ENCODE measurements at regions not wholly inside any gene's neighbourhood (a gene's known extent, or its start where the extent isn't known, plus 50 kb on each side); places are given as distances from the start of the nearest gene placed in this dataset.

DNA sequence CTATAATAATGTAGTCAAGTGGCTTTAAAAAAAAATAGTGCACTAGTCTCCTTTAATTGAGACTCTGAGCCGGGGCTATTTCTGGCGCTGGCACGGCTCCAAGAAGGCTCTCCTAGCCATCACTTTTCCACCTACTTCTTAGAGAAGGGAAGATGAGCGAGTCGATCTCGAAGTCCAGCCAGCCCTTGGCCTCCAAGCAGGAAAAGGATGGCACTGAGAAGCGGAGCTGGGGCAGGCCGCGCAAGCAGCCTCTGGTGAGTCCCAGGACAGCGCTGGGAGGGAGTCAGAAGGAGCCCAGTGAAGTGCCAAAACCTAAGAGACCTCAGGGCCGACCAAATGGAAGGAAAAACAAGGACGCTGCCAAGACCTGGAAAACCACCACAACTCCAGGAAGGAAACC, 531.9 kb downstream of the MAGEB5 start:
- H3K27me3 ChIP-seq (ENCODE audit: control insufficient read depth in 3 of 3, insufficient read depth in 3 of 3, low read length in 2 of 3): no peaks in the 10 kb centered on the region
- H3K36me3 ChIP-seq (ENCODE audit: control insufficient read depth in 4 of 4, insufficient read depth in 4 of 4, low read length in 4 of 4): no peaks in the 10 kb centered on the region
- ATAC-seq (ENCODE audit: insufficient read depth, low FRiP score) (no peak), DNase-seq (no peak)
- WGBS, 2 donors: 76 to 89% methylated on average over 12 of the region's 12 CpGs
- H3K4me3 ChIP-seq: no peak overlapping the region
- TF ChIP-seq, protein P1, sequence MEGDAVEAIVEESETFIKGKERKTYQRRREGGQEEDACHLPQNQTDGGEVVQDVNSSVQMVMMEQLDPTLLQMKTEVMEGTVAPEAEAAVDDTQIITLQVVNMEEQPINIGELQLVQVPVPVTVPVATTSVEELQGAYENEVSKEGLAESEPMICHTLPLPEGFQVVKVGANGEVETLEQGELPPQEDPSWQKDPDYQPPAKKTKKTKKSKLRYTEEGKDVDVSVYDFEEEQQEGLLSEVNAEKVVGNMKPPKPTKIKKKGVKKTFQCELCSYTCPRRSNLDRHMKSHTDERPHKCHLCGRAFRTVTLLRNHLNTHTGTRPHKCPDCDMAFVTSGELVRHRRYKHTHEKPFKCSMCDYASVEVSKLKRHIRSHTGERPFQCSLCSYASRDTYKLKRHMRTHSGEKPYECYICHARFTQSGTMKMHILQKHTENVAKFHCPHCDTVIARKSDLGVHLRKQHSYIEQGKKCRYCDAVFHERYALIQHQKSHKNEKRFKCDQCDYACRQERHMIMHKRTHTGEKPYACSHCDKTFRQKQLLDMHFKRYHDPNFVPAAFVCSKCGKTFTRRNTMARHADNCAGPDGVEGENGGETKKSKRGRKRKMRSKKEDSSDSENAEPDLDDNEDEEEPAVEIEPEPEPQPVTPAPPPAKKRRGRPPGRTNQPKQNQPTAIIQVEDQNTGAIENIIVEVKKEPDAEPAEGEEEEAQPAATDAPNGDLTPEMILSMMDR (IDR thresholded peaks at IDR 0.05; ENCODE audit: control extremely low read depth, extremely low read depth): no peak
- no peaks in the 10 kb centered on the region for H3K4me1 ChIP-seq (ENCODE audit: control insufficient read depth in 5 of 5, insufficient read depth in 5 of 5, low read length in 5 of 5)
- H3K27ac ChIP-seq (ENCODE audit: low read depth in 1 of 2, low read length in 1 of 2): no peak overlapping the region
- peaks cover 0 to 6% (median 0%) of the 10 kb centered on the region in 4 donors for H3K9me3 ChIP-seq (ENCODE audit: control insufficient read depth in 4 of 4, insufficient read depth in 3 of 4, low read length in 3 of 4)
- H3K9ac ChIP-seq (ENCODE audit: insufficient read depth in 1 of 2, low read length in 2 of 2): no peak overlapping the region

DNA sequence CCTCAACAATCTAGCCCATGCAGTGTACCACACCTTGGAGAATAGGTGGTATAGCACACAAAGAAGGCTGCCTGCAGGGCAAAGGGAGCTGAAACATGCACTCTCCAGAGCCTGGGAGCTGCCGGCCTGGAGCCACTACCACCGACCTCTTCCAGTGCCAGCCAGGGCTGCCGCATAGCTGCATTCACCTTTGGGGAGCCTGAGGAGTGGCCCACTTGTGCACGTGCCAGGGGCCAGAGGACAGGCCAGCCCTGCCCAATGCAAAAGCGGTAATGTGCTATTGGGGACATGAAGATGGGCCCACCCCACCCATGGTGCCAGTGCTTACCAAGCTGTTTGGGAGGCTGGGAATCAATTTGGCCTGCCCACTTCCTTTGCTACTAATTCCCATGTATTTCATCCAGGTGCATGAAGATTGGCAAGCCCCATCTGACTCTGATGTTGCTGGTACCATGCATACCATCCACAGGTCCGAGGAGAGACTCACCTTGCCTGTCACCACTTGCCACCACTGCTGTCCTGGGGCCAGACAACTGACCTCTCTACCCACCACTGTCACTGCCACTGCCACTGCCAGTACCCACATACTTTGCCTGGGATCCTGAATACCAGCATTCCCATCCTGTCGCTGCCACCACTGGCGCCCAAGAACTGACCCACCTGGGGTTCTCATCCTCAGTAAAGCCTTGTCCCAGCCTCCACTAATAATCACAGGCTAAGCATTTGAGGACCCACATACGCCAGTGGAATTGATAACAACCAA, 506.9 kb downstream of the MAGEB5 start:
- H3K4me3 ChIP-seq: no peak overlapping the region
- no peaks in the 10 kb centered on the region for H3K27me3 ChIP-seq (ENCODE audit: control insufficient read depth in 3 of 3, insufficient read depth in 3 of 3, low read length in 2 of 3)
- 76 to 95% methylated on average over 9 of the region's 9 CpGs for WGBS, 2 donors
- H3K36me3 ChIP-seq (ENCODE audit: control insufficient read depth in 4 of 4, insufficient read depth in 4 of 4, low read length in 4 of 4): no peaks in the 10 kb centered on the region
- TF ChIP-seq, protein P1 (IDR thresholded peaks at IDR 0.05; ENCODE audit: control extremely low read depth, extremely low read depth): no peak
- H3K9me3 ChIP-seq (ENCODE audit: control insufficient read depth in 4 of 4, insufficient read depth in 3 of 4, low read length in 3 of 4): peaks cover 0 to 4% (median 0%) of the 10 kb centered on the region in 4 donors
- DNase-seq: no peak
- H3K27ac ChIP-seq (ENCODE audit: low read depth in 1 of 2, low read length in 1 of 2): no peak overlapping the region
- H3K9ac ChIP-seq (ENCODE audit: insufficient read depth in 1 of 2, low read length in 2 of 2): no peak overlapping the region
- ATAC-seq (ENCODE audit: insufficient read depth, low FRiP score): no peak
- H3K4me1 ChIP-seq (ENCODE audit: control insufficient read depth in 5 of 5, insufficient read depth in 5 of 5, low read length in 5 of 5): no peaks in the 10 kb centered on the region

DNA sequence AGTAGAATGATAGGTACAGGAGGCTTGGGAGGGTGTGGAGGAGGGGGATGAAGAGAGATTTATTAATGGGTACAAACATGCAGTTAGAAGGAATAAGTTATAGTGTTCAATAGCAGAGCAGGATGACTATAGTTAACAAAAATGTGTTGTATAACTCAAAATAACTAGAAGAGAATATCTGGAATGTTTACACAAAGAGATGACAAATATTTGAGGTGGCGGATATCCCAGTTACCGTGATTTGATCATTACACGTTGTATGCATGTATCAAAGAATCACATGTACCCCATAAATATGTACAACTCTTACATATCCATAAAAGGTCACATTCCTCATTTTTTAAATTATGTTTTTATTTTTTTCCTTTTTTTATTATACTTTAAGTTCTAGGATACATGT, 456.6 kb downstream of the MAGEB5 start:
- Histone ChIP-seq H3K4me3 (no peak overlapping the region), H3K9me3 (ENCODE audit: control insufficient read depth in 4 of 4, insufficient read depth in 3 of 4, low read length in 3 of 4) (no peaks in the 10 kb centered on the region), H3K4me1 (ENCODE audit: control insufficient read depth in 5 of 5, insufficient read depth in 5 of 5, low read length in 5 of 5) (no peaks in the 10 kb centered on the region), H3K27me3 (ENCODE audit: control insufficient read depth in 3 of 3, insufficient read depth in 3 of 3, low read length in 2 of 3) (no peaks in the 10 kb centered on the region), H3K36me3 (ENCODE audit: control insufficient read depth in 4 of 4, insufficient read depth in 4 of 4, low read length in 4 of 4) (no peaks in the 10 kb centered on the region), H3K27ac (ENCODE audit: low read depth in 1 of 2, low read length in 1 of 2) (no peak overlapping the region), H3K9ac (ENCODE audit: insufficient read depth in 1 of 2, low read length in 2 of 2) (no peak overlapping the region)
- no peak for DNase-seq
- no peak for ATAC-seq (ENCODE audit: insufficient read depth, low FRiP score)
- TF ChIP-seq, protein P1 (IDR thresholded peaks at IDR 0.05; ENCODE audit: control extremely low read depth, extremely low read depth): no peak
- WGBS, 2 donors: 80 to 83% methylated on average over 3 of the region's 3 CpGs

DNA sequence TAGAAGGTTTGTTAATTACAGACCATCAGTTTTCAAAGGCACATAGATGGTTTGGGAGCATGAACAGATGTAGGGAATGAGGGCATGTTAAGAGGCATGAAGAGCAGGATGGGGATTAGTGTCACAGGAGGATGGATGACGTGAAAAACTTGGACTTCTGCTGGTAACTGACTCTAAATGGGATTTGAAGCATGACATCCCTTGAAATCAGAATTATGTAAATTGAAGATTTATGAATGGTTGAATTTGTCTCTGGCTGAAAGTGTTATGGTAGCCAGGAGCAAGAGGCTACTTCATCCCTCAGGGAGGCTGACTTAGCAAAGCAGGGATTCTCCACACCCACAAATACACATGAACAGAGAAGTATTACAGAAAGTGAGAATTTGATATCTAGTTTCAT, 454.6 kb downstream of the MAGEB5 start:
- no peak for ATAC-seq (ENCODE audit: insufficient read depth, low FRiP score)
- TF ChIP-seq, protein P1 (IDR thresholded peaks at IDR 0.05; ENCODE audit: control extremely low read depth, extremely low read depth): no peak
- no peak overlapping the region for H3K4me3 ChIP-seq

More for the DNA sequence above, 454.6 kb downstream of the MAGEB5 start:
- 35 to 78% methylated on average over 1 of the region's 1 CpG for WGBS, 2 donors
- Histone ChIP-seq H3K9me3 (ENCODE audit: control insufficient read depth in 4 of 4, insufficient read depth in 3 of 4, low read length in 3 of 4) (no peaks in the 10 kb centered on the region), H3K36me3 (ENCODE audit: control insufficient read depth in 4 of 4, insufficient read depth in 4 of 4, low read length in 4 of 4) (no peaks in the 10 kb centered on the region), H3K27ac (ENCODE audit: low read depth in 1 of 2, low read length in 1 of 2) (no peak overlapping the region), H3K4me1 (ENCODE audit: control insufficient read depth in 5 of 5, insufficient read depth in 5 of 5, low read length in 5 of 5) (no peaks in the 10 kb centered on the region), H3K27me3 (ENCODE audit: control insufficient read depth in 3 of 3, insufficient read depth in 3 of 3, low read length in 2 of 3) (no peaks in the 10 kb centered on the region), H3K9ac (ENCODE audit: insufficient read depth in 1 of 2, low read length in 2 of 2) (no peak overlapping the region)
- no peak for DNase-seq
